CD4-positive, alpha-beta T cell treated with Interleukin-6 at 100 ng/mL for 8 hours (primary cell): ENCODE measurements at regions not wholly inside any gene's neighbourhood (a gene's known extent, or its start where the extent isn't known, plus 50 kb on each side); places are given as distances from the start of the nearest gene placed in this dataset.
"Not testable (repeated sequence)": the region's sequence is repeated elsewhere in the genome, so short reads cannot be mapped to it uniquely, and the experiment has no call there.

Source experiments
- DNase-seq: peaks from one replicate; pipeline ENCODE4 v3.0.0-alpha.2; 2020; ENCODE audit warnings: mixed read lengths, low spot score

DNA sequence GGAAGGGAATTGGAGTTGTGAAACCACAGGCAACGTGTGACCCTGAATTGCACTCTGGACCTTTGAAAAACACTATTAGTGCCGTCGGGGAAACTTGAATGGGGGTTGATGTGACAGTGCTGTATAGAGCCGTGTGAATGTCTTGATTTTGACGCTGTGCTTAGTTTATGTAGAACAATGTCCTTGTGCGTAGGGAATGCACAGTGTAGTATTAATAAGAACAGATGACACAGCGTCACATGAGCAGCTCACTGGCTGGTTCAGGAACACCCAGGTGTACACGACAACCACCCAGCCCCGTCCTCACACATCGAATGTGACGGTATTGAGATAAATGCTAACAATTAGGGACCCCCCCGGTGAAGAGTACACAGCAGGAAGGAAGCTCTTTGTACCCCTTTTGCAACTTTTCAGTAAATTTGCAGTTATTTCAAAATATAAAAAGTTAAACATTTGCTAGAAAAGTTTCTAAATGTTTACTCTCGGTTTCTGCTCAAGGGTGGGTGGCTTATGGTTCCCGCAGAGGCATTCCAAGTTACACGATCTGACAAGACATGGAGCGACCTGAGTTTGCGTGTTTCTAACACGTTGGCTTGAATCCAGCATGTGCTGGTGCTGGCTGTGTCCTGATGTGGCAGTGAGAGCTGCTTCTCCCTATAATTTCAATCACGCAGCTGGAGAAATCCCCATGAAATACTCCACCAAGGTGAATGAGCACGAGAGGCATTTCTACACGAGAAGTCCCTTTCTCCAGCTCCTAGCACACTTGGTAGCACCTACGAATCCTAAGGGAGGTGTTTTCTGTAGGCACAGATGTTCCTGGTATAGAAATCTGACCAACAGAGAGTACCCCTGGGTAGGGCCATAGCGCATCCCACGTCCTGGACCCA, 208.0 kb upstream of the EXOC2 start:
- DNase-seq, result no peak

DNA sequence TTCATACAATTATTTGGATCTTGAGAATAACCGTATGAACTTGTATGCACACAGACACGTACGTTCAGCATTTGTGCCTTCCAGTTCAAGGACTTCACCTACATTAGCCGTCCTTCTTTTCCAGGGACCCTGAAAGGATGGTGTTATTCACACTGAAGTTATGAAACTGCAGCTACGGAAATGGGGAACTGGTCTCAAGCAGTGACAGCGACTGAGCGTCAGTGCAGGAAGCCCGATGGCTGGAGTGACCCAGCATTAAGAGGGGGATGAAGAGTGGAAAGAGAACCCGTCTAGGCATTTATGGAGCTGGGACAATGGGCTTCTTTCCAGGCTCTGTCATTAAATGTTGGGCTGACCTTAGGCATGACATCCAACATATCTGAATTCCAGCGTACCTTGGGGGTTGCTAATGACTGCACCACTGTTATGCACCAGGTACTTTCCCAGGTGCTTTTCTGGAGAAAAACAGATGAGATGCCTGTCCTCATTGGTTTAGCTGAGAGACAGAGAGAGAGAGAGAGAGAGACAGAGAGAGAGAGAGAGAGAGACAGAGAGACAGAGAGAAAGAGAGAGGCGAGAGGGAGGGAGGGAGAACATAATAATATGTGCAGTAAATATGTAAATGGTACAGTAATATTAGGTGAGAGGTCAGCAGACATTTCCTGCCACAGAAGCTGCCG, 204.7 kb upstream of the EXOC2 start:
- DNase-seq, result no peak

DNA sequence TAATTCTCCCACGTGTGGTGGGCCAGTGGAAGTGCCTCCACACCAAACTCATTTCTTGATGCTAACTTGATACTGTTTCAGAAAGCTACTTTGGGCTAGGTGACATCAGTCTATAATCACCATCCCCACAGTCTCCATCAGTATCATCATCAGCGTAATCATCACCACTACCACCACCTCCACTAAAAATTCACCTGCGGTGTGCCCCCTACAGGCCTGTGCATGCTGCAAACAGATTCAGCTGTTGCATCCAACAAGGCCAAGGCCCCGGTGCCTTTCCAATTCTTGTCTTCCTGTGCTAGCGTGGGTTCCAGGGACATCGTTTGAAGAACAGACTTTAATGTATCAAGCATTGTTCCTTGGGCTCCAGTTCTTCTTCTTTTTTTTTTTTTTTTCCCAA, 201.3 kb upstream of the EXOC2 start:
- no peak for DNase-seq

DNA sequence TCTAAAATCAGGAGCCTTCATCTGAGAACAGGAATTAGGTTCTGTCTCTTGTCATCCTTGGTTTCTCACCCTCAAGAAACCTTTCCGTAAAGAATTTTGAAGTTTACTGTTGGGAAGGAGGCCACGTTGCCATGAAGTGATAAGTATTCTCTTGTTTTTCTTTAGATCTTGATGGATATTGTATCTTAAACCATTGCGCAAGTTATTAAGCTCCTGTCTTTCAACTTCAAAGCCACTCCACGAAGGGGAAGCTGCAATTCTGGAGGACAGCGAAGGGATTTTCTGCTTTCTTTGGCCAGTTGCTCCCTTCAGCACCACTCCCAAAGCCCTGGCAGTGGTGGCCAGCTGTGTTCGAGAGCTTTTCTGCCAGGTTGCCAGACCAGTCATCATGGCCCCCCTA, 198.1 kb upstream of the EXOC2 start:
- DNase-seq, result no peak

DNA sequence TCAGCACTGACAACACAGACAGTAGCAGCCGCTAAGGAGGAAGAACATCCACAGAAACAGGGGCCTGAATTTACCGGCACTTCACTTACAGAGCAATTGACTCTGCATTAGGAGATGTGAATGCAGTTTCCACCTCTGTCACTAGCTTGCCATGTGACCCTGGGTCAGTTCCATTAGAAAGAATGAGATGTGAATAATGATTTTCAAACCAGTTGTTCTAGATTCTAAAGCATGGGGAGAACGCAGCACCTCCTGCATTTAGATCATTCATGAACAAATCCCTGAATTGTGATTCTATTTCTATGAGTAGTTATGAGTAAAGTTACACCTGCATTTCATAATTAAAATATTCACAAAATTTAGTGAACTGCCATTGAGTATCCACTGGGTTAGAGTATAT, 197.3 kb upstream of the EXOC2 start:
- no peak for DNase-seq

DNA sequence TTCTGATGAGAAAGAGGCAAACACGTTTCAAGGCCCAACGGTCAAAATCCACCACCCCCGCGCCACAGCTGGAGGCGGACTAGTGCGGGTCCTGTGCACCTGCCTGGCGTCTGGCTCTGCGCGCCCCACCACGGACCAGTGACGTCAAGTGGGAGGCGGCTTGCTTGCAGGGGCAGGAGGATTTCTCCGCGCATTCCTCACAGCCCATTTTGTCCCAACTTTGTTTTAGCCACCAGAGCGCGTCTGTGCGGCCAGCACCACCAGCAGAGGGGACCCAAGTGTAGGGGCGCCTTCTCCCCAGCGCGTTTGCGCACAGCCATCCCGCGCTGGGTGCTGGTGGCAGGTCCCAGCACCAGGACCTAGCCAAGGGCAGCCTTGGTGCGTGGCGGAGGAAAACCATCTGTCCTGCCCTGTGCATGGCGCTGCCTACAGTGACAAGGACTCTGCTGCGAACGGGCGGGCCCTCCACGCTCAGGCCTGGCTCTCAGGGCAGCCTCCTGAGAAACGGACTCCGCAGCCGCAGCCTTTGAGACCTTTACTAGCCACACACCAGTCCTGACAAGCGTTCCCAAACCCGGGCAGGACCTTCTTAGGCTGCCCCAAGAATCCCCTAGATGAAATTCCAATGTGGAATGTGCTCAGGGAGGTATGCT, 194.8 kb upstream of the EXOC2 start:
- no peak for DNase-seq

DNA sequence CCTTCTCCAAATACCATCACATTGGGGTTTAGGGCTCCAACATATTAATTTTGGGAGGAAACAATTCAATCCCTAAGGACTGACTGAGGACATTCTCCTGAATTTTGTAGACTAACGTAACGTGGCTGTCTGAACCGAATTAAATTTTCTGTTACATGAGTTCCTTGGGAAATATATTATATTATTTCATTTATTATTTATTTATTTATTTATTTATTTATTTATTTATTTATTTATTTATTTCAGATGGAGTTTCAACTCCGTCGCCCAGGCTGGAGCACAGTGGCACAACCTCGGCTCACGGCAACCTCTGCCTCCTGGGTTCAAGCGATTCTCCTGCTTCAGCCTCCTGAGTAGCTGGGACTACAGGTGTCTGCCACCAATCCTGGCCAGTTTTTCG, 193.2 kb upstream of the EXOC2 start:
- DNase-seq, result not testable (repeated sequence)

DNA sequence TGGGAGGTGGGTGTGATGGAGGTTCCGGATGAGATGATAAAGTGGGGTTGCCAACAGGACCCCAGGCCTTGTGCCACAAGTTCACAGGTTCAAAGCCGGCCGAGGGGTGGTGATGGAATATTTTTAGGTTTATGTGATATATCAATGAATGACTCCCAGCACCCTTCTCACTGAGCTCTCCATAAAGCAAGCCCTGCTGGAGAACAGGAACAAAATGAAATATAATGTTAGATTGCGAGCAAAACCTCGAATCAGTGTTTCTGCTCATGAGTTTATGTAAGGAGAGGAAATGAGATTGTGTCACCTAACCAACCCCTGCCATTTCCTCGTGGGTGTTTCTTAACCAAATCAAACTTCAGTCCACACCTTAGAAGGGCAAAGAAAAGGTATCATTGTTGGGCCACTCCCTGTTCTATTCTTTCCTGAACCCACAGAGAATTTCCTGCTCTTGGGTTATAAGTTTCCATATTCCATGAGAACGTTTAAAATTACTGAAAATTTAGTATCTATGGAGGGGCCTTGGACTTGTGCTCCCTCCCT, 192.2 kb upstream of the EXOC2 start:
- no peak for DNase-seq

DNA sequence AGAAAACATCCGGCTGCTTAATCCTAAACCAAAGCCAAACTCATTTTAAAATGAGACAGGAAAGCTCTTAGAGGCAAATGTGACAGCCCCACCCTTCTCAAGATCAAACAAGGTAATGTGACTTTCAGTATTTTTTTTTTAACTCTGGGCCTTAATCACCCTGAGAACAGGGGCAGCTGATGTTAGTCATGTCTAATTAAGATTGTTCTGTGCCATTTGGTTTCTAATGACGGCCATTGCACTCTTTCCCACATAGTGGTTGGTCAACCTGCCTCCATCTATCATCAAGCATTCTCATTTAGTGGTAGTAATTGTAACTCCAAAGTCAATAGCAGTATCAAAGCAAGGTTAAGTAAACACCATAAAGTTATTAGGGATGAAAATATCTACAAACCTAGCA, 191.6 kb upstream of the EXOC2 start:
- no peak for DNase-seq

DNA sequence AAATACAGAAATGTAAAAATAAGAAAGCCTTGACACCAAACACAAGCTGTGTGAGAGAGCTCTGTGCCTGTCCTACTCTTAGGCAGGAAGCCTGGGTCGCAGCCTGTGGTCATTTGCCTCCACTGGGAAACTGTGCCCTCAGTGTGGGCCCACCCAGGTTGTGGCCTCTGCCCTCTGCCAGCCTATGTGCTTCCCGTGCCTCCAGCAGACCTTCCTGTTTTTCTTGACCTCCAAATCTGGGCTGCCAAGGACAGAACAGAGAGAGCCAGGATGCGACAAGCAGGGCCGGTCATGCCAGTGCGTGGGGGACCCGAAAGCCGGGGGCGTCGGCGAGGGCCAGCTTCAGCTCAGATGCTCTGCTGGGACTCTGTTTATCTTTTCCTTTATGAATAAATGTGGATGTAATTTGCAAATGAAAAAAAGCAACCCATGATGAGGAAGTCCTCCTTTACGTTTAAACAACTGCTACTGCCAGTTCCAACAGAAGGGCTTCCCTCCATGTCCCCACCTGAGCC, 189.2 kb upstream of the EXOC2 start:
- no peak for DNase-seq

DNA sequence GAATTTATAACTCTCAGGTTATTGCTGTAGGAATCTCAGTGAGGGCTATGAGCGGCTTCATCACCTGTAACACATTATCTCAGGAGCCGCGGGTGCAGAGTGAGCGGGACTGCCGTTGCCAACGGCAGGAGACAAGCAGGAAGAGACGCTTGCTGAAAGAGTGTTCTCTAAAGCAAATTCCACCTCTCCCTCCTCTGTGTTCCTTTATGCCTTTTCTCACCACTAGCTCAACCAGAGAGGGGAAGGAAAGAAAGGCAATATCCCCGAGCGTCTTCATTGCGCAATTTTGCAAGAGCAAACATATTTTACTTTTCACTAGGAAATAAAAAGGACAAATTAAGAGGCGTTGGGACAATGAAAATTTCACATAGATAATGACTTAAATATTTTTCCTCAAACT, 185.2 kb upstream of the EXOC2 start:
- DNase-seq, result no peak

DNA sequence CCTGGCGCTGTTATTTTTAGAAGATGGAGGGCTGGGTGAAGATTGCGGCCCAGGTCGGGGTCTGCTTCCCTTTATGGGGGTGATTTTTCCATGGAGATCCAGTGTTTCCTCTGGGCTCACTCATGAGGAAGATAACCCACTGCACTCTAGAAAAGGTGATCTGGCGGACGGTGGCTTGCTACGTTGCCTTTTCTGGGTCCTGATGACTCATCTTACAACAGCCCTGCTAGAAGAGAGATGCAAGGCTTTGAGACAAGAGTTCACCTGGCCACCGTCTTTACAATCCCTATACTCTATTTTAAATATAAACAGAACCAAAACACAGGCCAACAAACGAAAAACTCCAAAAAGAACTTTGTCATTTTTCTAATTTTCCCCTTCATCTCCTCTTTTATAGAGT, 182.1 kb upstream of the EXOC2 start:
- DNase-seq, result no peak

DNA sequence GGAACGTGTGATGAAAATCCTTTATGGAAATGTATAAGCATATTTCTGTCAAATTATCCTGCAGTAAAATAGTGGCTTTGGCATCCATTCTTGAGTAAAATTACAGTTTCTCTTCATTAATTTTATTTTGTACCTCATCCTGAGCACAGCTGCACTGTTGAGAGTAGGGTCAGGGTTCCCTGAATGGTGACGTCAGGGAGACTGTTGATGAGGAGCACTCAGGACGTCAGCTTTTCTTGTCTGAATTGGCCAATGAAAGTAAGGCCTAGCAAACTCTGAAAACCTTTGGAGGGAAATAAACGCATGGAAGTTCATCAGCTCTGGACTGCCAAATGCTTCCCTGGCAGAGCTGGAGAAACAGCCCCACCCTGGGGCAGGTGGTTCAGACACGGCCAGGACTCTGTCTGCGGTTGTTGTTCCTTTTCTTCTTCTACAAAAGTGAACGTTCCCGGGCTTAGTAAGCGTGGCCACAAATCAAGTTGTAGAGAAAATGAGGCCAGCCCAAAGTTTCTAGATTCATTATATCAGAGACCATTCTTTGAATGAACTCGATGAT, 179.7 kb upstream of the EXOC2 start:
- no peak for DNase-seq

DNA sequence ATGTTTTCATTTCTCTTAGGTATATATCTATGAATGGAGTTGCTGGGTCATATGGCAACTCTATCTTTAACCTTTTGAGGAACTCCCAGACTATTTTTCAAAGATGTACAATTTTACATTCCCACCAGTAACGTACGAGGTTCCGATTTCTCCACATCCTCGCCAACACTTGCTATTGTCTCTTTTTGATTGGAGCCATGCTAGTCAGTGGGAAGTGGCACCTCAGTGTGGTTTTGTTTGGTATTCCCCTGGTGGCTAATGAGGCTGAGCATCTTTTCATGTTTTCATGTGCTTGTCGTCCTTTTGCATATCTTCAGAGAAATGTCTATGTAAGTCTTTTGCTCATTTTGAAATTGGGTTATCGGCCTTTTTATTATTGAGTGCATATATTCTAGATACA, 178.6 kb upstream of the EXOC2 start:
- DNase-seq, result no peak

DNA sequence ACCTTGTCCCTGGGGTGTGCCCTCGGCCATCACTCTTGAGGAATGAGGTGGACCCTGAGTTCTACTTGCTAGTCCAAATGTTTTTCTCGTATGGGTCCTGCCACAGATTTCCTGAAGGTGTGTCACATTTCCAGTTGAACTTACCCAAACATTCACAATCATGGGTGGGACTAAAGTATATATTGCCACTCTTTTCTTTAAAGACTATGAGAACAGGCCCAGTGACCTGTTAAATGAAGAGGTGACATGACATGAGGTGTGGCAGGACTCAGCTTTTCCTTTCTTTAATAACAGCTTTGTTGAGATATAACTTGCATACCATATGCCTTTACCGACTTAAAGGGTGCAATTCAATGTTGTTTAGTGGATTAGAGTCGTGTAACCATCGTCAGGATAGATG, 177.2 kb upstream of the EXOC2 start:
- DNase-seq, result no peak

DNA sequence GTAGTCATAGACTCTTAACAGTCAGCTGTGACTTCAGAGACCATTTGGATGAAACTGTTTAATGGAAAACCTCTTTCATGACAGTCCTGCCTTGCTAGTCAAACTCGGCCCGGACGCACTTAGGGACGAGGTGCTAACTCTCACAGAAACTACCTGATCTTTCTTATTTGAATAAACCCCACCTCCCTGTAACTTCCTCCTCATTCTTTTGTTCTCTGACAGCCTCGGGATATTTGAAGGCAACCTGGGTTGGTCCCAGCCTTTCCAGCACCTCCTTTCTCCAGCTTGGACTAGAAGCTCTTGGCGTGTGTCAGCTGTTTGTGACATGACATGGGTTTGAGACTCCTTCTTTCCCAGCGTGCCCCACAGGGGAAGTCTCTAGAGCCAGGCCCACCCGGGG, 175.3 kb upstream of the EXOC2 start:
- no peak for DNase-seq

DNA sequence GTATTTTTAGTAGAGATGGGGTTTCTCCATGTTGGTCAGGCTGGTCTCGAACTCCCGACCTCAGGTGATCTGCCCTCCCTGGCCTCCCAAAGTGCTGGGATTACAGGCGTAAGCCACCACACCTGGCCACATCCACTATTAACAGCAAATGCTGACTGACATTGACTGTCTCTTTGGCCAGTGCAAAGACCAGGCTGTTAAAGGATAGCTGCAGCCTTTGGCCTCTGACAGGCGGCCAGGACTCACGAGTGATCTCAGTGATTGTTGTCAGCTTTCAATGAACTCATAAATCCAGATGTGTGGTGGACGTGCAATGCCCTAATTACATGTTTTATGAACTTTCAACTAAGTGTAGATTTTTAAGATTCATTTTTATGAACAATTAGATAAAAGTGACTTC, 174.4 kb upstream of the EXOC2 start:
- no peak for DNase-seq

DNA sequence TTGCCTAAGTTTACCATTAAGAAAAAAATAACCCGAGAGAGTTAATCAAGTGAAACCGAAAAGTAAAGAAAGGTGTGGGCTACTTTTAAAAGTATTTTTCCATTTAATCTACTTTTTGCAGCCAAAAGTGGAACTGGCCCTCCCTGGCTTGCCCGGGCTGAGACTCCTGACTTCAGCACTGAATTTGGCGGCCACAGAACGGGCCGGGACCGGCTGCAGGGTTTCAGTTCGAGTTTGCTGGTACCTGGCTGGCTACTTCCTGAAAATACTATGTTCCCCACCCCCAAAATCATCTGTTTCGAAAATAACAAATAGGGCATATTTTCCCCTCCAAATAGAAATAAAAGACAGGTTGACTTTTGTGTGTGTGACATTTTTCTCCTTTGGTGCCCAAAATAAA, 173.4 kb upstream of the EXOC2 start:
- DNase-seq, result no peak

DNA sequence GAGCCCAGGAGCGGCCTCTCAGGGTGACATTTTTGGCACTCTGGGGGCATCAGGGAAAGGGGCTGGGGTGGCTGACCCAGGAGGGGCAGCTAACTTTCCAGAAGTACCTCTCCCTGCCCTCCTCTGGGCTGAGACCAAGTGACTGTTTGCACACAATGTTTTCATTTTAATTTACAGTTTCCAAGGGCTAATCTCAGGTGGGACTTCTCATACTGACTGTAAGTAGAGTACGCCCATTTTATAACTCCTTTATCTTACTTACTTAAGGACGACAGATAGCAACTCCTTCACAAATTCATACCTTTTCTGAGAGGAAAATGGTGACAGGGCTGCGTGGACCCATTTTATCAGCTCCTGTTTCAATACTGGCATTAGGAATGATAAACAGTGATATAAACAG, 172.9 kb upstream of the EXOC2 start:
- no peak for DNase-seq

DNA sequence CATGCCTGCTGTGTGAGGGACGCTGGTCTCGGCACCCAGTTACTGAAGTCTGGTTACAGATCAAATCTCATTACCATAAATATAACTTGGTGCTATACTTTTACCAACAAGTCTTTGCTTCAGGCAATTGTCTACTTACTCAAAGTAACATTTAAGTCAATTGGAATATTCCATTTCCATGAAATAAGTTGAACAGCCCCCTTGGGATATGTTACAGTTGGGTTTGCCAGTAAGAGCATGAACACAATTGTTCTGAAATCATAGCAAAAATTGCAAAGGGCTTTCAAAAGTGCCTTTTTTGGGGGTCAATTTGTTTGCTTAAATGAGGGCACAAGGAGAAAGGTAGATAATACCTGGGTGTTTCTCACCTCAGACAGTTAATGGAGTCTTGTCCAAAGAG, 170.9 kb upstream of the EXOC2 start:
- DNase-seq, result no peak

DNA sequence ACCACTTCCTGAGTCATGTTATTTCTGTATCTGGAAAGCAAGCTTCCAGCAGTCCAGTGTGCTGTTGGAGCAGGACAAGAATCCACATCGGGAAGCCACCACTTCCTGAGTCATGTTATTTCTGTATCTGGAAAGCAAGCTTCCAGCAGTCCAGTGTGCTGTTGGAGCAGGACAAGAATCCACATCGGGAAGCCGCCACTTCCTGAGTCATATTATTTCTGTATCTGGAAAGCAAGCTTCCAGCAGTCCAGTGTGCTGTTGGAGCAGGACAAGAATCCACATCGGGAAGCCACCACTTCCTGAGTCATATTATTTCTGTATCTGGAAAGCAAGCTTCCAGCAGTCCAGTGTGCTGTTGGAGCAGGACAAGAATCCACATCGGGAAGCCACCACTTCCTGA, 170.2 kb upstream of the EXOC2 start:
- DNase-seq, result not testable (repeated sequence)

DNA sequence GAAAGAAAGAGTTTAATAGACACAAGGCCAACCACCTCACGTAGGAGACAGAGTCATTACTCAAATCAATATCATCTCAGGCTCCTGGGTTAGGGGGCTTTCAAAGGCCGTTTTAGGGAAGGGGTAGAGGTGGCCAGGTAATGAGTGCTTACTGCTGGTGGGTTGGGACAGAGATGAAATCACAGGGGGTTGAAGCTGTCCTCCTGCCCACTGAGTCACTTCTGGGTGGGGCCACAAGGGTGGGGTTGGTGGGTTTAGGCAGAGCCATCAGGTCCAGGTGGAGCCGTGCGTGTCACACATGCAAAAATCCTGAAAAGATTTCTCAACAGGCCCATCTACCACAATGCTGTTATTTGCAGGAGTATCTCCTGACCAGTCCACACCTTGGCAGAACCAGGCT, 167.0 kb upstream of the EXOC2 start:
- DNase-seq, result no peak
